ACHN (cell line): ENCODE measurements at regions not wholly inside any gene's neighbourhood (a gene's known extent, or its start where the extent isn't known, plus 50 kb on each side); places are given as distances from the start of the nearest gene placed in this dataset.
A peak's percentile ranks its signal among the peaks of the same experiment; 100 is the strongest.
"Not testable (repeated sequence)": the region's sequence is repeated elsewhere in the genome, so short reads cannot be mapped to it uniquely, and the experiment has no call there.

Source experiments
- DNase-seq: peaks from one replicate; pipeline ENCODE4 v3.0.0-alpha.2; 2015
- in situ Hi-C: cut with HindIII; loops from 2 replicates; pipeline ENCODE4 v1.10.0; 2017; ENCODE audit warnings: low sequenced_read_pairs, low pct_ligation_motif_present, low pct_unique_long_range_greater_than_20kb

DNA sequence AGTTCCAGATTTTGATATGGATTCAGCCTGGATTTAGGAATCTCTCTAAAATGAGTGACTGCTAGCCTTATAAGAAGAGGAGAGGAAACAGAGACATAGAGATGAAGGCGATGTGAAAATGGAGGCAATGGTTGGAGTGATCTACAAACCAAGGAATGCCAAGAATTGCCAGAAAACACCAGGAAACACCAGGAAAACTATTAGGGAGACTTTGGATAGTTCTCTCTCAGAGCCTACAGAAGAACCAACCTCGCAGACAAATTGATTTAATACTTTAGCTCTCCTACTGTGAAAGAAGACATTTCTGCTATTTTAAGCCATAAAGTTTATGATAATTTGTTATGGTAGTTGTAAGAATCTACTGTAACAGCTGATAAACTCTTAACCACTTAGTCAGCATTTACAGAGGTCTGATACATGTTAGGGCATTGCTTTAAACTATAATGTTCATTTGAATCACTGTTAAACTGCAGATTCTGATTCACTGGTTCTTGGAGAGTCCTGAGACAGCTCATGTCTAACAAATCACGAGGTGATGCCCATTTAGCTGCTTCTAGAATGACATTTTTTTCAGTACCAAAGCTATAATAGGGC lies 1702.6 kb upstream of the LRRTM1 start:
- in situ Hi-C loops: no loop called here
- DNase-seq: no peak

DNA sequence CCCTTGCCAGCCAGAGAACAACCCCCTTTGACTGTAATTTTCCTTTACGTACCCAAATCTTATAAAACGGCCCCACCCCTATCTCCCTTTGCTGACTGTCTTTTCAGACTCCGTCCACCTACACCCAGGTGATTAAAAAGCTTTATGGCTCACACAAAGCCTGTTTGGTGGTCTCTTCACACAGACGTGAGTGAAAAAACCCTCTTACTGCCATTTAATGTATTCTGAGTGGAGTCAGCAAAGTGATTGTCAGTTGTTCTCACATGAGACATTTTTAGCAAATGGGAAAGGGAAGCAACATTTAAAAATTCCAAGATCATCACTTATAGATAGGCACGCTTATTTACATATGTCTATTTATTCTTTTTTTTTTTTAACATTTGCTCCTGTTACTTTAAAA lies 1701.3 kb upstream of the LRRTM1 start:
- in situ Hi-C loops, DNase-seq: not testable (repeated sequence)

- DNase-seq: no peak
- in situ Hi-C loops: no loop called here
Measured at GRCh38 chr2:82001614-82002013, 1697.1 kb upstream of the LRRTM1 start.

DNA sequence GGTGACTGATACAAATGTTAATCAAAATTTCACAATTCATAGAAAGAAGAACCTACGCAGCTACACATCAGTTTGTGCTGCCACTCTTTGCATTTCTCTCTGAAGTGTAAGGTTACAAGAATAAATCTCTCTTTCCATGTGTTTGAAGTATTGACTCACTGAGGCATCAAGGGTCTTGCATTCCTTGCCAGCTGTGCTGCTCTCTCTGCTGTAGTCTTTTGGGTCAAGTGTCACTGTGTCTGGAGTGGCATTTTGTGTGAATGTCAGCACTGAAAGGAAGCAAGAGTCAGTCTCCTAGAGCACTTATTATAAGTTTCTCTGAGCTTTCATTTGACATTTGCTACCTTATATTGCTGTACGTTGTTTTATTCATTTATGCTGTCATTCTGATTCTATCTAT lies 1696.1 kb upstream of the LRRTM1 start:
- in situ Hi-C loops: no loop called here
- DNase-seq: no peak

DNA sequence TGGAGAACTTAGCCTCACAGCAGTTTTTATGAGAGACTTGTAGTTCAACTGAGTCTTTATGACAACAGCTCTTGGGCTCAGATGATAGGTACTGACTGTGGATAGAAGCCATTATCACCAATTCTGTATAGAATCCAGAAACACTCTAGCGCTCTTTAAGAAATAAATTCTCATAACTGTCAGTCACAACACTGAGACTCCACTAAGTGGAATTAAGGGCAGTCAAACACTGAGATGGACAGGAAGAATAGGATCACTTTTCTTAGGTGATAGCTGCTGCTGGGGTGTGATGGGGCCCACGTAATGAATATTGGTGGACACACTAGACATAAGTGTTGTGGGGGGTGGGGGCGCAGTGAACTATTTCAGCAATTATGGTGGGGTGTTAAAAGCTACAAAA lies 1691.8 kb upstream of the LRRTM1 start:
- in situ Hi-C loops: no loop called here

DNA sequence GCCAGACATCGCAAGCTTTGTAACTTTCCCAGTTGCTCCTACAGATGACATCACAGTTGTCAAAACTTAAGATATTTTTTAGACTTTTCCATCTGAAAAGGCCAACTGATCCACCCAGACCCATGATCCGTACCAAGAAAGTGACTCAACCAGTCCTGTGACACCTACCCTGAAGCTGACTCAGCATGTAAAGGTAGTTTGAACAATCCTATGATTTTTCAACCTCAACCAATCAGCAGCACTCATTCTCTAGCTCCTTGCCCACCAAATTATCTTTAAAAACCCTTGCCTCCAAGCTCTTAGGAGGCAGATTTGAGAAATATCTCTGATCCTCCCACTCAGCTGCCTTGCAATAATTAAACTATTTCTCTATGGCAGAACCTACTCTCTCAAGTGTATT lies 1686.7 kb upstream of the LRRTM1 start:
- no peak for DNase-seq
- in situ Hi-C loops: no loop called here

More for the DNA sequence above, 1691.8 kb upstream of the LRRTM1 start:
- no peak for DNase-seq

GRCh38 chr2:81987370-81987769 lies 1682.8 kb upstream of the LRRTM1 start:
- in situ Hi-C loops: no loop called here
- DNase-seq: no peak

- in situ Hi-C loops: no loop called here
- no peak for DNase-seq
Measured at GRCh38 chr2:81984969-81985637, 1680.6 kb upstream of the LRRTM1 start.

DNA sequence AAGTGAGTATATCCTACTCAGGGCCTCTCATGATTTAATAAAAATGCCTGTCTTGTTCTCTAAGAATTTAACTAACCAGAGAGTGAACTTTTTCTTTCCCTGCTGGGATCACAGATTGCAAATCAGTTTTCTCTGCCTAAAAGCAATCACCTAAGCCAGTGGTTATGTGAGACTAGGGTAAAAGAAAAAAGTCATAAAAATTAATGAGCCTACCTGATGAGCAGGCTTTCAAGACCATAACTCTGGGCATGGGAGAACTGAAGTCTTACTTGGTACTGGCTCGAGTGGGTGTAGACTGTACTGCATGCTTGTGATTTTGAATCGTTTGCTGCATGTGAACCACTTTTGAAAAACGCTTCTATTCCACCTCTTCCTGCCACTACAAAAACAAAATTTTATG lies 1677.0 kb upstream of the LRRTM1 start:
- no peak for DNase-seq
- in situ Hi-C loops: no loop called here

DNA sequence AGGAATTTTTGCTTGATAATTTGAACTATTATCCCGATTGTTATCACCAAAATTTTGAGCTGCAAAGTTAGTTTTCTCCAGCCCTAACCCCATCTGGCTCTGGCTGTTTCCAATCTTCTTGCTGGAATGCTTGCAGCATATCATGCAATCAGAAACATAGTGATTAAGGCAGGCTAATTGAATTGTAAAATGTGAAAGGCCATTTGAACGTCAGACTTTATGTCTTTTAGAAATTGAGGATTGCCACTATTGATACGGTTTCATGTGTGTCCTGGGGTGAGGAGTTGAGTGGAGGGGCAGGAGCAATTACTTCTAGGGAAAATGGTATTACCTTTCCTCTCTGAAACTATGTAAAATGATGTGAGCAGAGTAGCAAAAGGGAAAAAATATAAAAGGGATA lies 1674.5 kb upstream of the LRRTM1 start:
- in situ Hi-C loops: no loop called here
- no peak for DNase-seq

DNA sequence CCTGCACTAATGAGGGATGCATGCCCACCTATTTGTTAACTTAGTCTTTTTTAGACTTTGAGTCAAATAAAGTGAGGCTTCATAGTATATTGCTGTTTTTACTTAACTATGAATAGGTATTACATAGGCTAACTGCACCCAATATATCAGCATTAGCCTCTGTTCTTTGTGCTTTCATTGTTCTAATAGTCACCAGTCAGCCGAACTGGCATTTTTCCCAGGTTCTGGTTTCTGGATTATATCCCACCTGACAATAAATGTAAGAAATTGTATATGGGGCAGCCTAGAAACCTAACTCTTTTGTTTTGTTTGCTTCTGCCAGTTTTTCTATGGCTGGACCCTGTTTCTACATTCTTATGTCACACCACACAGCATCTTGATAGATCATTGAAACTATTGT lies 1672.4 kb upstream of the LRRTM1 start:
- DNase-seq: no peak
- in situ Hi-C loops: no loop called here

GRCh38 chr2:81974216-81974615 lies 1669.7 kb upstream of the LRRTM1 start:
- DNase-seq: no peak
- in situ Hi-C loops: no loop called here

DNA sequence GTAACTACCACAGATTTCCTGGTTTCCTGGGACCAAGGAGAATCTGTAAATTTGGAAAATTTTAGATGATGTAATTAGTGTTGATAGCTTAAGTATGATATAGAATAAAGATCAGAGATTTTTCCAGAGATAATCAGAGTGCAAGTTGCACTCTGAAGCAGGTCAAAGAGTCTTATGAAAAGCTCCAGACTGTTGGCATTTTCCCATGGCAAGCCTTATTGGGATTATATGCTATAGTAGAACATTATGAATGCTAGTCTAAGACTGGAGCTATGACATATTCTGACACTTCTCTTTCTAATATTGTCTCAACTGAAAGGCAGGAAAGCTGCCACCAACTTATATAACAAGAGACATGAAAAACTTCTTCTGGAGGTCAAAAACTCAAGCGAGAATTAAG lies 1638.3 kb upstream of the LRRTM1 start:
- in situ Hi-C loops: no loop called here
- no peak for DNase-seq

- in situ Hi-C loops: no loop called here
- no peak for DNase-seq
Measured at GRCh38 chr2:81942136-81942680, 1637.7 kb upstream of the LRRTM1 start.

GRCh38 chr2:81940266-81940955 lies 1635.9 kb upstream of the LRRTM1 start:
- no peak for DNase-seq
- in situ Hi-C loops: no loop called here

DNA sequence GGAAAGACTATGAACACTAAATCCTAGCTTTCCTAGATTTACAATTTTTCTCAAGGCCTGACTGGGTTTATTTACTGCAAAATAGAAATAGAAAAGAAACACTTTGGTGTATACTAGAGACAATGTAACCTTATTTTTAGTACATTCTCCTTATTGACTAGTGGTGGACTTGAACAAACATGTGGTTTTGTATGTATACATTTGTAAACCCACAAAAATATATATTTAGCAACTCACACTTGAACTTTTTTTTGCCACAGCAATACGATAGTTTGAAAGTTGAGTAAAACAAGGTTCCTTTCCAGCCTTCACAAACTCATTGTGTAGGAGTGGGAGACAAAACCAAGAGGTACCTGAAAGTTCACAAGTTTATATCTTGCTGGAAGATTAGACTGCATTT lies 1633.4 kb upstream of the LRRTM1 start:
- DNase-seq: no peak
- in situ Hi-C loops: no loop called here

GRCh38 chr2:81903534-81903933 lies 1599.0 kb upstream of the LRRTM1 start:
- in situ Hi-C loops: no loop called here
- DNase-seq: no peak

- in situ Hi-C loops: no loop called here
- DNase-seq: peak; percentile 22
Measured at GRCh38 chr2:81901017-81901416, 1596.5 kb upstream of the LRRTM1 start.

DNA sequence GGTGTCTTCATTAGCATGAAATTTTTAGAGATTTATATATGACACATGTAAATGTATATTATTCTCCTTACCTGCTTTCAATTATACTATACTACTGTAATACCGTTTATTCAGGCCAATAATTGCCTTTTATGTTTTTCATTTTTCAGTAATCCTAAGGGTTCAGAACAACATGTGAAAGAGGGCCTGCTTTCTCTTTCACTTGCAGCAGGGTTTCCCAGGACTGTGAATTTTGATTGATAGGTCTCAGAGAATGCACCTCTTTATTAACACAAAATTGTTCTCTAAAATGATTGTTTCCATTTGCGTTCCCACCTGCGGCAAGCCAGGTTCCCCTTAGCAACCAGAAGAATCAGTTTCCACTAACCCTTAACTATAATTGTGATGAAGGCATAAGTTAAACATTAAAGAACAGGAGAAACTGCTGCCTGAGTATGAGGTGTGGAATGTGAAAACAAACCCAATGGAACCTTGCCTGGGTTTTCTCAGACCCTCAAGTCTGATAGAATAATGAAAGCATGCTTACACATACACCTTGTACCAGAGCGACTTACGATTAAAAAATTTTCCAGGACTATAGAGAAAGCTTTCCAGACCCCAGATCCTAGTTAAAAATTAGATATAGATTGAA lies 1591.2 kb upstream of the LRRTM1 start:
- in situ Hi-C loops: no loop called here

More for the DNA sequence above, 1591.2 kb upstream of the LRRTM1 start:
- peak; percentile 79 for DNase-seq
